ENCODE measurements at regions not wholly inside any gene's neighbourhood (a gene's known extent, or its start where the extent isn't known, plus 50 kb on each side); places are given as distances from the start of the nearest gene placed in this dataset.

DNA sequence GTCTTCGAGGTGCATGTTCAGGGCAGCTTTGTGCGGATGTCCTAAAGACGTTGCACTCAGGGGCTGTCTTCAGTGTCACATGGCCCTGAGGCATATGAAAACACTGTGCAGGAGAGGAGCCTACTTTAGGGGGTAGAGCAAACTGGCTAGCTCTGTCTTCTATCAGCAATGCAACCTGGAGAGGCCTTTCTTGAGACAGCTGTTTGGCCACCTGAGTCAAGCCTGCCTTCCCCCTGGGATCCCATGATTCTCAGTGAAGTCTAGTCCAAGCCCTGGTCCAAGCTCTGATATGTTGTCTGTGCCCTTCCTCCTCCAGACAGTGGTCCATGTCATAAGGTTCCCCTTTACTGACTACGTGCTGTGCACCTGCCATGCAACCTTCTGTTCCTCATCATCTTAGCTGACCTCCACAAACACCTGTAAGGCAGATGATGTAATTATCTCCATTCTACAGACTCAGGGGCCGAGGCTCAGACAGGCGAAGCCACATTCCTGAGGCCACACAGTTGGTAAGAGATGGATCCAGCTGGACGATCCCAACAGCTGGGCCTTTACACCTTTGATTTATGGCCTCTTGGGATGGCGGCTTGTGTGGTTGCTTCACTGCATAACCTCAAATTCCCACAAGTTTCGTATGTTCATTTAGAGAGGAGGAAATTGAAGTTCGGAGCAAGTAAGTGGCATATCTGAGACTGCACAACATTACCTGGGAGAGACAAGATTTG, 109.9 kb downstream of the COPS8 start:
- Histone ChIP-seq H3K36me3 (ENCODE audit: insufficient read depth) (no peaks in the 10 kb centered on the region), H3K4me3 (ENCODE audit: low read depth, low read length) (no peak overlapping the region), H3K27ac (ENCODE audit: low read depth) (no peak overlapping the region), H3K4me1 (ENCODE audit: insufficient read depth) (no peaks in the 10 kb centered on the region)
- DNase-seq (ENCODE audit: extremely low spot score): no peak
- WGBS: 73% methylated on average over 10 of the region's 10 CpGs

DNA sequence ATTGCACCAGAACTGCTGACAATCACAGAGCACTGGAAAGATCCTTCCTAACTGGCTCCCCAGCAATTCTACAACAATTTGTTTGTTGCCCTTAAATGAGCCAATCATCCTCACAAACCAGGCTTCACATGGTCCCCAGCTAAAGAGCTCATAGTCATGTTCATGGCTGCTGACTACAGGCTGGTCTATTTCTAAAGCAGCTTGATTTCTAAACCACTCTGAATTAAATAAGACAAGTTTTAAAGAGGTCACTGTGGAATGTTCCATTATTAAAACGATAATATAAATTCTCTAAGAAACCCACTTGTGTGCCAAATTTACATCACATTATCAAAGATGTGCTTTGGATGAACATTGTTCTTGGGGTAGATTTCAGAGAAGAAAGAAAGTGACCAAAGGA, 110.7 kb downstream of the COPS8 start:
- no peaks in the 10 kb centered on the region for H3K36me3 ChIP-seq (ENCODE audit: insufficient read depth)
- no peak overlapping the region for H3K4me3 ChIP-seq (ENCODE audit: low read depth, low read length)
- no peak for DNase-seq (ENCODE audit: extremely low spot score)
- peak overlapping the region; percentile 12 for H3K27ac ChIP-seq (ENCODE audit: low read depth)
- H3K4me1 ChIP-seq (ENCODE audit: insufficient read depth): no peaks in the 10 kb centered on the region
- WGBS: 29% methylated on average over 1 of the region's 1 CpG

DNA sequence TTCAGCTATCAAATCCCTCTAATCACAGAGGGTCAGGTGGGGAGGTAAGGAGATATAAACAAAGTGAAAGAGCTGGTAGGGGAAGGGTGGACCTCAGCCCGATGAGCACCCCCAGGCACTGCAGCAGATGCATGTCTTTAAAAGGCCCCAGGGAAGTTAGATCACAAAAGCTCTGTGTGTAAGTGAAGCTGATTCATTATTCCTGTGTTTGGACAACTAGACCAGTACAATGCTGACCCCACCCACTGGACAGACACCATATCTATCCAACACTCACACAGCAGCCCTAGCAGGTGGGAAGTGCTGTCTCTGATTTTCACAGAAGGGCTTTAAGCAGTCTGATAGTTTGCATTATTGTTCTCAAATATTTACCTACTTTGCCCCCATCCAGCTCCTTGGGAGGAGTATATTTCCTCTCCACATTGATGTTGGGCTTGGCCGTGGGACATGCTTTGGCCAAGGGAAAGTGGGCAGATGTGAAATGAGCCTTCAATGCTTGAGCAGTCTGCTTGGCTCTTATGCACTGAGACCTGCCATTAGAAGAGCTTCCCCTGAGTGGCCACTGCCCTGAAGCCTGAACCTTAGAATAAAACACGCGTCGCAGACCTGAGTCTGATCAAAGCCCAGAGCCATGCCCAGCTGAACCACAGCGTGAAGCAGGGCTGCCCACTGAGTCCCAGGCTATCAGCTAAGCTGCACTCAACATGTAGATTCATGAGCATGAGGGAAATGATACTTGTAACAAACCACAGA, 111.4 kb downstream of the COPS8 start:
- 73% methylated on average over 6 of the region's 6 CpGs for WGBS
- no peak for DNase-seq (ENCODE audit: extremely low spot score)
- Histone ChIP-seq H3K27ac (ENCODE audit: low read depth) (peak overlapping the region; percentile 12), H3K4me1 (ENCODE audit: insufficient read depth) (no peaks in the 10 kb centered on the region), H3K36me3 (ENCODE audit: insufficient read depth) (no peaks in the 10 kb centered on the region), H3K4me3 (ENCODE audit: low read depth, low read length) (no peak overlapping the region)

DNA sequence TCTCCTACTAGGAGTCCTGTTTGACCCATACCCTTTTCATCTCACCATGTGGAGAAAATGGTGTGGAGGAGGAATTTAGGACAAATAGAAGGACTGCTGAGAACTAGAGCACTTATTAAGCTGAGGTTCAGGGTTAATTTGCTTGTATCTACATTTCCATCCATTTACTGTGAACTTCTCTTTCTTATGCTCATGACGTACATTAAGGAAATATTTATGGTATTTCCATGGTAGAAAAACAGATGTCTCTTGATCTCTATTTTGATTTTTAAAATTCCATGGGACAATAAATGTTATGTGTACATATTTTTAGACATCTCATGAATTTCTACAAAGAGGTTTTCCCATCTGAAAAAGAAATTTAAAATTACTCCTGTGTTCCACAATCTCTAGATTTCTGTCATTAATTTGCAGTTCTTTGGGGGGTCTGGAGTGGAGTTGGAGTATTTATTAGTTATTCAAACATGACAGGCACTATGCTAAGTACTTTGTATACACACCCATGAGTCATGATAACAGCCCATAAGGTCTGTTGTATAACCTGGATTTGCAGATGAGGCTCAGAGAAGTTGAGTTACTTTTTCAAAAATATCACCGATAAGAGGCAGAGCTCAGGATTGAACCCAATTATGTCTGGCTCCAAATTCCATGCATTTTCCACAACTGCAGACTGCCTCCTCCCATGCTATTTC, 112.6 kb downstream of the COPS8 start:
- Histone ChIP-seq H3K4me3 (ENCODE audit: low read depth, low read length) (no peak overlapping the region), H3K4me1 (ENCODE audit: insufficient read depth) (no peaks in the 10 kb centered on the region), H3K36me3 (ENCODE audit: insufficient read depth) (no peaks in the 10 kb centered on the region), H3K27ac (ENCODE audit: low read depth) (no peak overlapping the region)
- DNase-seq (ENCODE audit: extremely low spot score): no peak
- whole genome bisulfite sequencing: 42% methylated on average over 2 of the region's 2 CpGs

DNA sequence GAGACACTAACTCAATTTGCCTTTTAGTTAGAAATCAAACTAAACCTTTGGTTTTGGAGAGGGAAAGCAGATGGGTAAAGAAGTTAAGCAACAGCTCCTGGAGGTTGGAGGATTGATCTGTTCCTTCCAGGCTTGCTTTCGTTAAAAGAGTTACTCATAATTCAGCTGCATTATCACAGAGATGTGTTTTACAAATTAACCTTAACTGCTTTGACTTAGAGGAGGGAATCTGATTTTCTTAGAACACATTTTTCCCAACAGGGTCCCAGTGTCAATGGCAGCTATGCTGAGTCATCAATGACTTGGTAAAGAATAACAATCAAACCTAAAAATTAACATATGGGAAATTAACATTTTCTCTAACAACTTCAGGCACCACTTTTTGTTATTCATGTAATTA, 113.4 kb downstream of the COPS8 start:
- no peak overlapping the region for H3K4me3 ChIP-seq (ENCODE audit: low read depth, low read length)
- no peak overlapping the region for H3K27ac ChIP-seq (ENCODE audit: low read depth)
- WGBS: 53% methylated on average over 1 of the region's 1 CpG
- DNase-seq (ENCODE audit: extremely low spot score): no peak
- no peaks in the 10 kb centered on the region for H3K36me3 ChIP-seq (ENCODE audit: insufficient read depth)
- H3K4me1 ChIP-seq (ENCODE audit: insufficient read depth): no peaks in the 10 kb centered on the region

DNA sequence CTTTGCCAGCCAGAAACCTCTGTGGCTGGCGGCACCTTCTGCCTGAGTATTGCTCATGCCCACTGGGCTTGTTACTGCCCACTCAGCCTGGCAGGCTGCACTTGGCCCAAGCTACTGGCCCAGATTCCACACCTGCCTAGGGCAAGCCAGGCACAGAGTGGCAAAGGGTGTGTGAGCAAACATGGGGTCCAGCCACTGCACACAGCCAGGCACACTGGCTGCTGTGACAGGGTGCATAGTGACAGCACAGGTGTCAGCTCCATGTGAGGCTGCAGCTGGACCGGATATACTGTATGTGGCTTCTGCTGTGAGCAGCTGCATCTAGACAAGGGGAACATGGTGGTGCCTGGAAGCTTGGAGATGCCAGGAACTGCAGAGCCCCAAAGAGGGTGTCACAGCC, 113.9 kb downstream of the COPS8 start:
- Histone ChIP-seq H3K27ac (ENCODE audit: low read depth) (no peak overlapping the region), H3K4me1 (ENCODE audit: insufficient read depth) (no peaks in the 10 kb centered on the region), H3K4me3 (ENCODE audit: low read depth, low read length) (no peak overlapping the region), H3K36me3 (ENCODE audit: insufficient read depth) (no peaks in the 10 kb centered on the region)
- WGBS: 90% methylated on average over 2 of the region's 2 CpGs
- DNase-seq (ENCODE audit: extremely low spot score): no peak

DNA sequence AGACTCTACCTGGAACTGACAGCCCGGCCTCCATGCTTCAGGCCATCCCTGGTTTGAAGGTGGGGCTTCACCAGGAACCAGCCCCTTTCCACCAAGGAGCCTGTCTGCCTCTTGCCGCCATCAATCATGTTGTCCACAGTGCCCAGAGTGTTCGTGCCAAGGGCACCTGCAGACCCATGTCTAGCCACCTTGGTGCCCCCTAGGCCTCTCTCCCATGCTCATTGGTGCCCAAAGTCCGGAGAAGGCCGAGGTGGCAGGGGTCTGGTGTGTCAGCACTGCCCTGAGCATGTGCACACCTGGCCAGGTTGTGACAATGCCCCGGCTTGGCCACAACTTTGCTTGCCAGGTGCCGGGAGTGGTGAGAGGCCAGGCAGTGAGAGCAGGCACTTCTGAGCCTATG, 114.8 kb downstream of the COPS8 start:
- no peaks in the 10 kb centered on the region for H3K4me1 ChIP-seq (ENCODE audit: insufficient read depth)
- no peak overlapping the region for H3K27ac ChIP-seq (ENCODE audit: low read depth)
- 95% methylated on average over 7 of the region's 7 CpGs for WGBS
- H3K4me3 ChIP-seq (ENCODE audit: low read depth, low read length): no peak overlapping the region
- H3K36me3 ChIP-seq (ENCODE audit: insufficient read depth): no peaks in the 10 kb centered on the region
- no peak for DNase-seq (ENCODE audit: extremely low spot score)

DNA sequence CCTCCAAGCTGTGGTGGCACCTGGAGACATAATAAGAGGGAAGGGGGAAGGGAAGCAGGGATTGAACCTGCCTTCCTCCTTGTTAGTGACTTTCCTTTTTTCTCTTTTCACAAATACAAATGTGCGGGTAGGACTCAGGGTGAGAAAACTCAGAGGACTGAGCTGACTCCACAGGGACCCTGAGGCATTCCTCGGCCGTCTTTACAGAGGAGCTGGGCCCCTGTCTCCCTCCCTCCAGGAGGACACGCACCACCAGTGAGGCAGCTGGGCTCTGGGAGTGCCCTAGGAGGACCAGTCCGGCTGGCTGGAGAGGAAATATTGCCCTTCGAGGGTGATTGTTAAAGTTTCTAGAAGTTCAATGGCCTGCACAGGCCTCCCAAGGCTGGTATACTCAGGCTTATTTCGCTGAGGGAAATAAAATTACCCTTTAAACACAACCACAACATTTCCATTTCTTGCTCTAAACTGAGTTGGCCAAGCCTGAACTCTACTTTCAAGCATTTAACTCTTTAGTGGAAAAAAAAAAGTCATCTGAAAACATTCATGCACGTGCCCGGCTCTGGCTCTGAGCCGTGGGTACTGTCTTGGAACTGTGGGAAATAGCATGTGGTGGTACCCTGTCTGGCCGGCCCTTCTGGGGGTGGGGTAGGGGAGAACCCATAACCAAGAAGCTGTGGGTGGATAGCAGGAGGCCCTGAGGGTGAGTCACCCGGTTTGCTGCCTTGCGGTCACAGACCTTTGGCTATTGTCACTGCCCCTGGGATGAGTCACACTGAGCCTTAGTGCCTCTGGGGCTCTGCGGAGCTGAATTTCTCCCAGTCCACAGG, 116.0 kb downstream of the COPS8 start:
- Histone ChIP-seq H3K27ac (ENCODE audit: low read depth) (no peak overlapping the region), H3K4me1 (ENCODE audit: insufficient read depth) (no peaks in the 10 kb centered on the region), H3K4me3 (ENCODE audit: low read depth, low read length) (no peak overlapping the region), H3K36me3 (ENCODE audit: insufficient read depth) (no peaks in the 10 kb centered on the region)
- DNase-seq (ENCODE audit: extremely low spot score): no peak
- 73% methylated on average over 14 of the region's 14 CpGs for WGBS

DNA sequence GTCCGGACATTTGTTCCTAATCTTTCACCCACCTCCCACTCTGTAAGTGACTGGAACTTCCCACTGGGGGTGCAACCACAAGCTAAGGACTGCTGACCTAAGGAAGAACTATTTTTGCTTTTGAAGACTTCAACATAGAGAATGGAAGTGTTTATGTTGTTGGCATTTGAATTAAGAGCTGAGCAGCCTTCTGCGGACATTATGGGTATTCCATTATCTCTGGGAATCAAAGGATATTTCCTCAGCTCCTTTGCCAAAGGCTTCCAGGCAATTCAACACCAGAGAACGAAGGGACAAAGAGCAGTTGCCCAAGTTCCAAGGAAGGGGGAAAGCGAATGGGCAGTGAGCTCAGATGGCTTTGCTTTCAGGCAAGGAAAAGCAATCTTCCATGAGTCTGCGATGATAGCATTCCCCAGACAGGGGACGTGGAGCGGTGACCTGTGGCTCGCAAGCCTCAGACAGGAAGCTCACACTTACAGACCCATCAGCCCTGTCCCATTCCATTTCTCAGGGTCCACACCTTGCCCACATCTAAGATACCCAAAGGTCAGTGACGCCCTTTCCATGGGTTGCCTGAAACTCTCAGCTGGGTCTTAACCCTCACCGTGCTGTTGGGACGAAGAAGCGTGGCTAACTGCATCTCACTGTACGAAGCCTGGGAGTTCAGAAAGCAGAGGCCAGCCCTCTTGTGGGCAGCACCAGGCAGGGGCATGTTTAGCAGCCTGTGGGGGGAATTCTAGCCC, 116.8 kb downstream of the COPS8 start:
- H3K4me1 ChIP-seq (ENCODE audit: insufficient read depth): no peaks in the 10 kb centered on the region
- H3K27ac ChIP-seq (ENCODE audit: low read depth): no peak overlapping the region
- WGBS: 92% methylated on average over 13 of the region's 13 CpGs
- no peaks in the 10 kb centered on the region for H3K36me3 ChIP-seq (ENCODE audit: insufficient read depth)
- no peak overlapping the region for H3K4me3 ChIP-seq (ENCODE audit: low read depth, low read length)
- DNase-seq (ENCODE audit: extremely low spot score): no peak

DNA sequence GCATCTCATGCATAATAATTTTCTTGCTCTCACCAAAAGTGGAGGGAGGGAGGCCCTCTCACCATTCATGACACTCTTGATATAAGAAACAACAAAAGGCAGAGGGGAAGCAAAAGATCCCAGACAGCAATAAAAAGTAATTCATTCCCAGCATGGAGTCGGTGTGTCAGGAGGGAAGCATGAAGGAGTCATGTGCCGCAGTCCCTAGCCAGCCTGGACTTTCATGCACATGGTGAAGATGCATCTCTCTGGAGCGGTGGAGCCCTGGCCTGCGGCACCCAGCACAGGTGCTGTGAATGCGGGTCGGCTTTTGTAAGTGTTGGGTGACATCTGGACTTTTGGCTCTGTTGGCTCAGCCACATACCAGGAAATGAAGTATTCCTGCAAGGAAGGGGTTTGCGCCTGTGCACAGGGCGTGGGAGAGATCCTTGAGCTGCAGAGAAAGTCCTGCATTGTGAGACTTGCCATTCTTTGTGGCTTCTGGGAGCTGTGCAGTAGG, 119.4 kb downstream of the COPS8 start:
- no peaks in the 10 kb centered on the region for H3K4me1 ChIP-seq (ENCODE audit: insufficient read depth)
- no peak for DNase-seq (ENCODE audit: extremely low spot score)
- 65% methylated on average over 8 of the region's 8 CpGs for WGBS
- no peaks in the 10 kb centered on the region for H3K36me3 ChIP-seq (ENCODE audit: insufficient read depth)
- H3K4me3 ChIP-seq (ENCODE audit: low read depth, low read length): no peak overlapping the region
- H3K27ac ChIP-seq (ENCODE audit: low read depth): no peak overlapping the region

DNA sequence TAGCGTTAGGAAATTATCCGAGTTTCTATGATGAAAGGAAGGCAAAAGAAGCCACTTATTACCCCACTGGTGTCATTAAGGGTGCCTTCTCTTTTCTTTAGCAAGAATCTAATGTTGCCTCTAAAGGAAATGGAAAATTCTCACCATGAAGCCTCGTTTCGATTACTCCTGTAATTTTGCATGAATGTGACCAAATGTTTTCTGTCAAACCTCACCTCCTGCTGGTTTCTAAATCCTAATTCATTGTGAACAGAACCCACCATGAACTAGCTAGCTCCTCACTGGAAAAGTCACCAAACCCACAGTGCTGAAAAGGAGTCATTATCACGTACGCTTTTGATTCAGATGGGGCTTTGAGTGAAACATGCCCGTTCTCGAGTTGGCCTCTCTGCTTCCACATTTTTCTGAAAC, 119.9 kb downstream of the COPS8 start:
- Histone ChIP-seq H3K36me3 (ENCODE audit: insufficient read depth) (no peaks in the 10 kb centered on the region), H3K27ac (ENCODE audit: low read depth) (no peak overlapping the region), H3K4me3 (ENCODE audit: low read depth, low read length) (no peak overlapping the region), H3K4me1 (ENCODE audit: insufficient read depth) (no peaks in the 10 kb centered on the region)
- 62% methylated on average over 8 of the region's 8 CpGs for WGBS
- no peak for DNase-seq (ENCODE audit: extremely low spot score)

DNA sequence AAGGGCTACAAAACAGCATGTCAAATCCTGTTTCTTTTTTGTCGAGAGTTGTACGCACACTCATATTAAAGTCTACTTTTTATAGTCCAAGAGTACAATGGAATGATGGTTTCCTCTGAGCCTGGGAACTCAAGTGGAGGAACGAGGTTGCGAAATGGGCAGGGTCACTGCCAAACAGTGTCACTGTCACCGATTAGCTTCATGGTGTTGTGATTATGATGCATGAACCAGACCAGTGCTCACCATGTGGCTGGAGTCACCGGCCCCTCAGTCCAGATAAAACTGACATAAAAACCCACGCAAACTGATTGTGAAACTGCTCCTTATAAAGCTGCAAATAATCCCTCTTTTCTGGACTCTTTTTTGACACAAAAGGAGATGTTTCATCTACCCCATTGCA, 122.0 kb downstream of the COPS8 start:
- Histone ChIP-seq H3K4me1 (ENCODE audit: insufficient read depth) (no peaks in the 10 kb centered on the region), H3K4me3 (ENCODE audit: low read depth, low read length) (no peak overlapping the region), H3K27ac (ENCODE audit: low read depth) (no peak overlapping the region), H3K36me3 (ENCODE audit: insufficient read depth) (no peaks in the 10 kb centered on the region)
- WGBS: 27% methylated on average over 7 of the region's 7 CpGs
- no peak for DNase-seq (ENCODE audit: extremely low spot score)

All from urinary bladder (tissue), 3 donors.